Ascending aorta (tissue), 2 donors: ENCODE measurements at regions not wholly inside any gene's neighbourhood (a gene's known extent, or its start where the extent isn't known, plus 50 kb on each side); places are given as distances from the start of the nearest gene placed in this dataset.

Experiments
- DNase-seq, 2 donors: peaks; one replicate each; pipeline ENCODE4 v3.0.0-alpha.2; 2019; ENCODE audit warnings: low spot score in 2 of 2
- H3K27ac ChIP-seq, 2 donors: fragments of 200-600 bp; sonication (generic); one replicate each; pipeline ENCODE4 v1.5.1; 2016 to 2017; ENCODE audit warnings: mild to moderate bottlenecking in 1 of 2
- H3K27me3 ChIP-seq: fragments of 200-600 bp; sonication (generic); one replicate; pipeline ENCODE4 v1.5.1; 2017
- H3K36me3 ChIP-seq, 2 donors: fragments of 200-600 bp; sonication (generic); one replicate each; pipeline ENCODE4 v1.5.1; 2016
- H3K4me1 ChIP-seq, 2 donors: fragments of 200-600 bp; sonication (generic); one replicate each; pipeline ENCODE4 v1.5.1; 2016 to 2017; ENCODE audit warnings: mild to moderate bottlenecking in 1 of 2
- H3K4me3 ChIP-seq, 2 donors: fragments of 200-600 bp; sonication (generic); one replicate each; pipeline ENCODE4 v1.5.1; 2016 to 2017; ENCODE audit warnings: mild to moderate bottlenecking in 1 of 2
- H3K9me3 ChIP-seq, 2 donors: fragments of 200-600 bp; sonication (generic); one replicate each; pipeline ENCODE4 v1.5.1; 2016
- CTCF ChIP-seq, 3 experiments: fragments of 200-600 bp in 2 of 3; fragments of 450-650 bp in 1 of 3; sonication (generic) in 2 of 3; IDR thresholded peaks; one replicate each; pipeline ENCODE4 v1.5.1; 2016 to 2019; ENCODE audit warnings: antibody characterized with exemption in 3 of 3, mild to moderate bottlenecking in 1 of 3, moderate library complexity in 1 of 3
- intact Hi-C: fragments of 100-400 bp; cut with DNase I; formaldehyde crosslinking; loops from one replicate; pipeline ENCODE4 v1.15.1; 2023

GRCh38 chr12:88251798-88252197, 109.7 kb downstream of the TMTC3 start:
- intact Hi-C loops, result no loop called here
- TF ChIP-seq CTCF (IDR thresholded peaks at IDR 0.05), result no peak
- Histone ChIP-seq H3K27ac (no peak overlapping the region), H3K4me1 (no peaks in the 10 kb centered on the region), H3K4me3 (no peak overlapping the region), H3K36me3 (no peaks in the 10 kb centered on the region), H3K9me3 (no peaks in the 10 kb centered on the region), H3K27me3 (no peaks in the 10 kb centered on the region)
- DNase-seq, result no peak

GRCh38 chr12:88253371-88253978, 111.4 kb downstream of the TMTC3 start:
- Histone ChIP-seq H3K9me3 (no peaks in the 10 kb centered on the region), H3K36me3 (no peaks in the 10 kb centered on the region), H3K27me3 (no peaks in the 10 kb centered on the region), H3K4me1 (no peaks in the 10 kb centered on the region), H3K4me3 (no peak overlapping the region), H3K27ac (no peak overlapping the region)
- DNase-seq, result no peak
- no peak for TF ChIP-seq CTCF (IDR thresholded peaks at IDR 0.05)
- intact Hi-C loops, result no loop called here

GRCh38 chr12:88255224-88255623, 113.1 kb downstream of the TMTC3 start:
- no peak overlapping the region for H3K4me3 ChIP-seq
- TF ChIP-seq CTCF (IDR thresholded peaks at IDR 0.05), result no peak
- intact Hi-C loops, result no loop called here

GRCh38 chr12:88255847-88256246, 113.7 kb downstream of the TMTC3 start:
- Histone ChIP-seq H3K36me3 (no peaks in the 10 kb centered on the region), H3K4me3 (no peak overlapping the region), H3K9me3 (no peaks in the 10 kb centered on the region), H3K27ac (no peak overlapping the region), H3K4me1 (no peaks in the 10 kb centered on the region), H3K27me3 (no peaks in the 10 kb centered on the region)
- DNase-seq, result no peak
- TF ChIP-seq CTCF (IDR thresholded peaks at IDR 0.05), result no peak
- intact Hi-C loops, result no loop called here

More at GRCh38 chr12:88255224-88255623, 113.1 kb downstream of the TMTC3 start:
- no peak for DNase-seq
- Histone ChIP-seq H3K9me3 (no peaks in the 10 kb centered on the region), H3K27me3 (no peaks in the 10 kb centered on the region), H3K4me1 (no peaks in the 10 kb centered on the region), H3K36me3 (no peaks in the 10 kb centered on the region), H3K27ac (no peak overlapping the region)

- no peaks in the 10 kb centered on the region for H3K36me3 ChIP-seq
- no peak overlapping the region for H3K27ac ChIP-seq
- no peak for DNase-seq
- intact Hi-C loops, result no loop called here
- H3K4me1 ChIP-seq, result no peaks in the 10 kb centered on the region
- TF ChIP-seq CTCF (IDR thresholded peaks at IDR 0.05), result no peak
- no peaks in the 10 kb centered on the region for H3K9me3 ChIP-seq
- no peaks in the 10 kb centered on the region for H3K27me3 ChIP-seq
- H3K4me3 ChIP-seq, result no peak overlapping the region
Observed at GRCh38 chr12:88258396-88258795, 116.3 kb downstream of the TMTC3 start.
